Keratinocyte (primary cell): ENCODE measurements at regions not wholly inside any gene's neighbourhood (a gene's known extent, or its start where the extent isn't known, plus 50 kb on each side); places are given as distances from the start of the nearest gene placed in this dataset.

ENCODE experiments used
- DNase-seq: peaks from one replicate; pipeline ENCODE4 v3.0.0-alpha.2; 2011; ENCODE audit warnings: low read depth, missing footprints, low spot score
- FAIRE-seq: peaks from 2 replicates; lab custom pipeline; 2011; peaks lifted over from hg19 to GRCh38; lab: Jason Lieb, UNC
- H2AFZ ChIP-seq: 2 replicates; pipeline ENCODE4 v1.6.0; 2012; ENCODE audit warnings: low read length, control low read depth, inconsistent platforms; ENCODE audit not compliant: control insufficient read depth
- H3K27ac ChIP-seq: 2 replicates; pipeline ENCODE4 v1.5.1; 2011; ENCODE audit warnings: low read length; ENCODE audit not compliant: control insufficient read depth, insufficient read depth
- H3K27me3 ChIP-seq: 3 replicates; pipeline ENCODE4 v1.6.0; 2011; ENCODE audit warnings: low read length; ENCODE audit not compliant: control insufficient read depth, insufficient read depth; ENCODE audit errors: extremely low read depth
- H3K36me3 ChIP-seq, 2 experiments: 2 replicates in 1 of 2; 3 replicates in 1 of 2; pipeline ENCODE4 v1.5.1; 2011; ENCODE audit warnings: low read length in 2 of 2, mild to moderate bottlenecking in 1 of 2; ENCODE audit not compliant: control insufficient read depth in 2 of 2, insufficient read depth in 2 of 2; ENCODE audit errors: extremely low read depth in 1 of 2
- H3K4me1 ChIP-seq: 3 replicates; pipeline ENCODE4 v1.5.1; 2011; ENCODE audit warnings: low read length; ENCODE audit not compliant: control insufficient read depth, insufficient read depth; ENCODE audit errors: extremely low read depth
- H3K4me2 ChIP-seq: 3 replicates; pipeline ENCODE4 v1.6.0; 2011; ENCODE audit warnings: low read depth, low read length; ENCODE audit not compliant: control insufficient read depth, insufficient read depth; ENCODE audit errors: extremely low read depth
- H3K4me3 ChIP-seq, 3 experiments: fragments of 200-600 bp in 1 of 3; sonication (generic) in 1 of 3; 2 replicates in 2 of 3; 3 replicates in 1 of 3; pipeline ENCODE4 v1.5.1; 2011 to 2016; ENCODE audit warnings: low read length in 3 of 3, mild to moderate bottlenecking in 3 of 3, control low read depth in 2 of 3, inconsistent platforms in 1 of 3, low read depth in 1 of 3, mixed read lengths in 1 of 3, mixed run types in 1 of 3, moderate library complexity in 1 of 3; ENCODE audit not compliant: control insufficient read depth in 2 of 3, insufficient read depth in 2 of 3; ENCODE audit errors: extremely low read depth in 1 of 3
- H3K79me2 ChIP-seq: 2 replicates; pipeline ENCODE4 v1.6.0; 2012; ENCODE audit warnings: low read length; ENCODE audit not compliant: control insufficient read depth, insufficient read depth
- H3K9ac ChIP-seq: 3 replicates; pipeline ENCODE4 v1.6.0; 2011; ENCODE audit warnings: low read length; ENCODE audit not compliant: control insufficient read depth, insufficient read depth; ENCODE audit errors: extremely low read depth
- H3K9me1 ChIP-seq: 3 replicates; pipeline ENCODE4 v1.6.0; 2011; ENCODE audit warnings: low read length; ENCODE audit not compliant: control insufficient read depth, insufficient read depth; ENCODE audit errors: extremely low read depth
- H3K9me3 ChIP-seq: 2 replicates; pipeline ENCODE4 v1.5.1; 2012; ENCODE audit warnings: low read depth, low read length; ENCODE audit not compliant: control insufficient read depth
- H4K20me1 ChIP-seq: 3 replicates; pipeline ENCODE4 v1.6.0; 2011; ENCODE audit warnings: low read length; ENCODE audit not compliant: control insufficient read depth, insufficient read depth; ENCODE audit errors: extremely low read depth
- CTCF ChIP-seq, 3 experiments: IDR thresholded peaks in 1 of 3; conservative IDR thresholded peaks in 1 of 3; optimal IDR thresholded peaks in 1 of 3; 2 replicates in 2 of 3; 3 replicates in 1 of 3; pipeline versions ENCODE3 to v1.5.1; 2011; ENCODE audit warnings: low read length in 3 of 3, mild to moderate bottlenecking in 3 of 3, moderate library complexity in 2 of 3, control low read depth in 1 of 3, inconsistent platforms in 1 of 3; ENCODE audit not compliant: insufficient read depth in 2 of 3; ENCODE audit errors: extremely low read depth in 1 of 3
- EZH2 ChIP-seq: IDR thresholded peaks from one replicate; pipeline ENCODE4 v1.6.1; 2012; ENCODE audit warnings: inconsistent platforms, mild to moderate bottlenecking, low read length, moderate library complexity
- dilution Hi-C: fragments of 300-500 bp; cut with MboI; formaldehyde crosslinking; loops from one replicate; pipeline ENCODE4 v1.7.0; 2020; ENCODE audit warnings: low sequenced_read_pairs; ENCODE audit not compliant: extremely low pct_ligation_motif_present

GRCh38 chr22:48709976-48710375 is 1117.7 kb downstream of the BRD1 start:
- H3K9me1 ChIP-seq, result no peaks in the 10 kb centered on the region
- no peak for TF ChIP-seq CTCF (optimal IDR thresholded peaks at IDR 0.05 in 1 of 3, IDR thresholded peaks at IDR 0.05 in 1 of 3, conservative IDR thresholded peaks at IDR 0.05 in 1 of 3; ENCODE audit: extremely low read depth in 1 of 3, insufficient read depth in 2 of 3, low read length in 3 of 3)
- no peak for TF ChIP-seq EZH2
- DNase-seq (no peak), FAIRE-seq (no peak)
- no peak overlapping the region for H2AFZ ChIP-seq
- dilution Hi-C loops, result no loop called here
- no peak overlapping the region for H3K27ac ChIP-seq
- H3K9me3 ChIP-seq, result peaks cover 26% of the 10 kb centered on the region
- no peak overlapping the region for H3K9ac ChIP-seq
- H3K4me3 ChIP-seq, result no peak overlapping the region
- H3K4me1 ChIP-seq, result no peaks in the 10 kb centered on the region
- H4K20me1 ChIP-seq, result no peaks in the 10 kb centered on the region
- H3K36me3 ChIP-seq, result no peaks in the 10 kb centered on the region
- no peaks in the 10 kb centered on the region for H3K79me2 ChIP-seq
- no peaks in the 10 kb centered on the region for H3K27me3 ChIP-seq
- H3K4me2 ChIP-seq, result no peak overlapping the region

GRCh38 chr22:48709453-48709852 is 1118.2 kb downstream of the BRD1 start:
- H3K9me3 ChIP-seq, result peaks cover 25% of the 10 kb centered on the region
- H3K4me2 ChIP-seq, result no peak overlapping the region
- DNase-seq (no peak), FAIRE-seq (no peak)
- H3K4me3 ChIP-seq, result no peak overlapping the region
- no peaks in the 10 kb centered on the region for H4K20me1 ChIP-seq
- H2AFZ ChIP-seq, result no peak overlapping the region
- dilution Hi-C loops, result no loop called here
- H3K27me3 ChIP-seq, result no peaks in the 10 kb centered on the region
- no peaks in the 10 kb centered on the region for H3K4me1 ChIP-seq
- no peaks in the 10 kb centered on the region for H3K79me2 ChIP-seq
- no peak overlapping the region for H3K9ac ChIP-seq
- no peaks in the 10 kb centered on the region for H3K36me3 ChIP-seq
- H3K9me1 ChIP-seq, result no peaks in the 10 kb centered on the region
- H3K27ac ChIP-seq, result no peak overlapping the region
- no peak for TF ChIP-seq EZH2
- TF ChIP-seq CTCF (optimal IDR thresholded peaks at IDR 0.05 in 1 of 3, IDR thresholded peaks at IDR 0.05 in 1 of 3, conservative IDR thresholded peaks at IDR 0.05 in 1 of 3; ENCODE audit: extremely low read depth in 1 of 3, insufficient read depth in 2 of 3, low read length in 3 of 3), result no peak
